Body of pancreas (tissue), 4 donors: ENCODE measurements at regions not wholly inside any gene's neighbourhood (a gene's known extent, or its start where the extent isn't known, plus 50 kb on each side); places are given as distances from the start of the nearest gene placed in this dataset.

Source experiments
- POLR2A ChIP-seq, 3 donors: fragments of 450-650 bp; IDR thresholded peaks; one replicate each; pipeline ENCODE4 v1.6.1; 2016; ENCODE audit warnings: antibody characterized with exemption in 3 of 3, mild to moderate bottlenecking in 2 of 3
- TF ChIP-seq, protein P1 (sequence below), 7 experiments: fragments of 450-650 bp in 4 of 7; fragments of 200-600 bp in 3 of 7; sonication (generic) in 3 of 7; IDR thresholded peaks; one replicate each; pipeline ENCODE4 v1.5.1; 2016 to 2019; ENCODE audit warnings: antibody characterized with exemption in 7 of 7

DNA sequence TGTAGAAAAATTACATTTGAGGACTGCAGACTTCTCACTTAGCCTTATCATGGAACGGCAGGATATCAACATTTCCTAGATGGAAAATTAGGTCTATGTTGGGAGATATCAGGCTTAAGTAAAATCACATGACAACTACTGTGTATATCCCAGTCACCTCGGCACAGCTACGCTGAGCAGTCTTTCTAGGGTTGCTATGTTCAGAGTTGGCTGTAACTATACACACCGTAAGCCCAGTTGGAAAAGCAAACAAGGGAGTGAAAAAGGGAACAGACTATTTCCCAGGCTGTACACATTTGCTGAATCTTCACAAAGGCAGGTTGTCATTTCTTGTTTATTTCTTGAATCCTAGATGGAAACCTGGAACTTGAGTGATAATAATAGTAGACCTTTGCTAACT, 80.7 kb upstream of the PTPRK start:
- TF ChIP-seq, protein P1, sequence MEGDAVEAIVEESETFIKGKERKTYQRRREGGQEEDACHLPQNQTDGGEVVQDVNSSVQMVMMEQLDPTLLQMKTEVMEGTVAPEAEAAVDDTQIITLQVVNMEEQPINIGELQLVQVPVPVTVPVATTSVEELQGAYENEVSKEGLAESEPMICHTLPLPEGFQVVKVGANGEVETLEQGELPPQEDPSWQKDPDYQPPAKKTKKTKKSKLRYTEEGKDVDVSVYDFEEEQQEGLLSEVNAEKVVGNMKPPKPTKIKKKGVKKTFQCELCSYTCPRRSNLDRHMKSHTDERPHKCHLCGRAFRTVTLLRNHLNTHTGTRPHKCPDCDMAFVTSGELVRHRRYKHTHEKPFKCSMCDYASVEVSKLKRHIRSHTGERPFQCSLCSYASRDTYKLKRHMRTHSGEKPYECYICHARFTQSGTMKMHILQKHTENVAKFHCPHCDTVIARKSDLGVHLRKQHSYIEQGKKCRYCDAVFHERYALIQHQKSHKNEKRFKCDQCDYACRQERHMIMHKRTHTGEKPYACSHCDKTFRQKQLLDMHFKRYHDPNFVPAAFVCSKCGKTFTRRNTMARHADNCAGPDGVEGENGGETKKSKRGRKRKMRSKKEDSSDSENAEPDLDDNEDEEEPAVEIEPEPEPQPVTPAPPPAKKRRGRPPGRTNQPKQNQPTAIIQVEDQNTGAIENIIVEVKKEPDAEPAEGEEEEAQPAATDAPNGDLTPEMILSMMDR (IDR thresholded peaks at IDR 0.05): no peak
- no peak for TF ChIP-seq POLR2A (IDR thresholded peaks at IDR 0.05)
